GM19397 (cell line): ENCODE measurements at regions not wholly inside any gene's neighbourhood (a gene's known extent, or its start where the extent isn't known, plus 50 kb on each side); places are given as distances from the start of the nearest gene placed in this dataset.
"Not testable (repeated sequence)": the region's sequence is repeated elsewhere in the genome, so short reads cannot be mapped to it uniquely, and the experiment has no call there.

Source experiments
- ATAC-seq: cut with Tn5 transposase; IDR thresholded peaks from one replicate; pipeline ENCODE4 v1.9.1; 2021; ENCODE audit warnings: mild to moderate bottlenecking, moderate library complexity; ENCODE audit not compliant: unreplicated experiment

DNA sequence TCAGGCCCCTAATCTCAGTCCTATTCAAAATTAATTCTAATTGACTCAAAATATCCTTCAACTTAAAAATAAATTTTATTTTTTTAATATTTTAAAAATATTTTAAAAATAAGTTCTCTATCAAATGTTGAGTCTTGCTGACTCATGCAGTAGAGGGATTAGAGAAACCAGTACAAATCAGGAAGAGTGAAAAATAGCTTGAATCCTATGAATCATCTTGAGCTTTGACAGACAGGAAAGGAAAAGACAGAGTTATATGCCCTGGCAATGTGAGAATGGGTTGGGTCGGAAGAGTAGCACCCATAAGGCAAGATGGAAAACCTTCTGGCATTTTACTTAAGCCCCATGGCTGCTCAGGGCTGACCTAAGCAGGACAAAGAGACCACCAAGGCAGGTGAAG lies 346.6 kb upstream of the RUNX1 start:
- ATAC-seq, result no peak

GRCh38 chr21:35394634-35395369 lies 345.7 kb upstream of the RUNX1 start:
- no peak for ATAC-seq

GRCh38 chr21:35394049-35394448 lies 344.9 kb upstream of the RUNX1 start:
- no peak for ATAC-seq

DNA sequence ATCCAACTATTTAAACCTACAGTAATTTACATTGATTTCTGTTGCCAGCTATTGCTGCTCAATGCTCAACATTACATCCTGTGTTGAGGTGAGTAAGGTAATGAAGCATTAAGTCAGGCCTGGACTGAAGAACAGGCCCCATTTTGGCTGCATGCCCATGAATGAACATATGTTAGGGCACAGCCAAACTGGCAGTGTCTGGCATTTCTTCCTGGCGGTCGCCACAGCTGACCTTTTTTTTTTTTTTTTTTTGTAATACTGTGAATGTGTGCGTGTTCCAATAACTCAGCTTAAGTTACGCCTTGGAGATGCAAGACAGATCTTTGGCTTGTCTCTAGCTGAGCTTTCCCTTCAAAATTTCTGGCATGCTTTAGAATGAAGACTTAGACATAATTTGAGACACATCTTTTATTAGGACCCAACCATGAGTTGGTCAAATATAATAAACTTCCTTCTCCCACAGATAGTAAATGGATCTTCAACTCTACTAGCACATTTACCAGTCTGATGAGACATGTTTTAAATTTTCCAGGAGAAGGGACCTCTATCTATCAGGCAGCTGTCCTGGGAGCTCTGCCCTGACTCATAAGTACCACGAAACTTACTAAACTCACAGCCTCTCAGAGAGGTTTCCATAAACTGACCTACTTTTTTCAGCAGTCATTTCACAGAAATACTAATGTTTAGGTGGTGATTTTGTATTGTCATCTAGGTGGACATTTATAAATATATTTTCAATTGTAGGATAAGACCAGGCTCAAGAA lies 341.1 kb upstream of the RUNX1 start:
- no peak for ATAC-seq

GRCh38 chr21:35386491-35387079 lies 337.5 kb upstream of the RUNX1 start:
- ATAC-seq, result no peak

- ATAC-seq, result no peak
Observed at GRCh38 chr21:35384375-35384774, 335.3 kb upstream of the RUNX1 start.

DNA sequence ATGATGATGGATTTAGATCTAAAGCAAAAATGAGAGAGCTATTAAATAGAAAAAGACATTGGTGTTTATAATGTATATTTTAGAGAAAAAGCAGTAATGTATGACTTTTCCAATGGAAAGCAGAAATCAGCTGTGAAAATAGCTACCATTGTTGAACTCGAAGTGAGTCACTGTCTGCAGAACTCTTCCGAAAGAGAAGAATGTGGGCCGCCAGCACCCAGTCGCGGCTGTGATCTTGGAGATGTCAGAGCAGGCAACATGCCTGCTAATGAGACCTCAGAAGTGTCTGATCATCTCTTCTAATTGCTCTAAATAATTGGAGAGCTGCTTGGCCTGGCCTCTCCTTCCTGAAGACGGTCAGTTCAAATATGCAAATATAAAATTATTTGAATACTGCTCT lies 333.6 kb upstream of the RUNX1 start:
- ATAC-seq, result no peak

DNA sequence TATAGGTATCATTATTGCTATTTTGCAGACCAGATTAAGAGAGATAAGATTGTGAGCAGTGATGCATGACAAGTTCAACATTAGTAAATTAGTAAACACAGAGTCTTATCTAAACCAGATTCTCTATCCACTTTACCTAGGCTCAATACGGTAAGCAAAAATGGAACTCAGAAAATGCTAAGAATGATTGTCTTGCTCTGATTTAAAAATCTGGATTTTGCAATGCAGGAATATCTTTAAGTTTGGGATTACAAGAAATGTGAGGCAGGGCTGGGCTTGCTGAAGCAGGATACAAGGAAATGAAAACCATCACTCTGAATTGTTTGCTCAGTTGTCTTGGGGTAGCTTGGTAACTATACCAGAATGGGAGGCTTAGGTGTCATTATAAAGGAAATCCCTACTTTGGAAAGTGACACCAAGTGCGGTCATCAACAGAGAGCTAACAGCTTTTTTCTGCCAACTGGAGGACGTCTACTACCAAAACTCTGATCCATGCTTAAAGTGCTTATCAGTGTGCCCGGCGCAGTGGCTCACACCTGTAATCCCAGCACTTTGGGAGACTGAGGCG lies 332.7 kb upstream of the RUNX1 start:
- no peak for ATAC-seq

DNA sequence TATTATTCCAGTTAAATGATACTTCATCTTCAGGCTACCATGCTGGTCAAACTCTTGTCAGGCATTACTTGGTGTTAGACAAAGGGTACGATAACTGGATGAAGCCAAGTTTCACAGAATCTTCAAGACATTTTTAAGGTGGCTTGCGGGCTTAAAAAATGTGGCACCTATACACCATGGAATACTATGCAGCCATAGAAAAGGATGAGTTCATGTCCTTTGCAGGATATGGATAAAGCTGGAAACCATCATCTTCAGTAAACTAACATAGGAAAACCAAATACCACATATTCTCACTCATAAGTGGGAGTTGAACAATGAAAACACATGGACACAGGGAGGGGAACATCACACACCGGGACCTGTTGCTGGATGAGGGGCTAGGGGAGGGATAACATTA lies 331.2 kb upstream of the RUNX1 start:
- ATAC-seq, result not testable (repeated sequence)

DNA sequence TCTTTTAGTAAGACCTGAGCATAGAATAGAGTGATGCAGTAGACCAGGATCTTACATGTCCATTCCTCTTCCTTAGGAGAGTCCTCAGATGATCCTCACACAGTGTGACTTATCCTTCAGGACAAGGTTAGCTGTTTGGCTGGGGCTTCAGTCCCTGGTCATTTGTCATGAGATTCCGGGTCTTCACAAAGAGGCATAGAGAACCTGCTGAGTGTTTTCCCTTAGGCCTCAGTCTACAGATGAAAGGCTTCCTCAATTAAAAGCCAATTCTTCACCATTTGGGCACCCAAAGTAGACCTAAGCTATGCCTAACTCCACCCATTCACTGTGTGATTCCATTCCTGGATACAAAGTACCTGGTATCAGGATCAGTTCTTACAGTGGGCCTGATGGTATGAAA lies 329.8 kb upstream of the RUNX1 start:
- no peak for ATAC-seq

GRCh38 chr21:35377505-35378090 lies 328.5 kb upstream of the RUNX1 start:
- ATAC-seq, result no peak

DNA sequence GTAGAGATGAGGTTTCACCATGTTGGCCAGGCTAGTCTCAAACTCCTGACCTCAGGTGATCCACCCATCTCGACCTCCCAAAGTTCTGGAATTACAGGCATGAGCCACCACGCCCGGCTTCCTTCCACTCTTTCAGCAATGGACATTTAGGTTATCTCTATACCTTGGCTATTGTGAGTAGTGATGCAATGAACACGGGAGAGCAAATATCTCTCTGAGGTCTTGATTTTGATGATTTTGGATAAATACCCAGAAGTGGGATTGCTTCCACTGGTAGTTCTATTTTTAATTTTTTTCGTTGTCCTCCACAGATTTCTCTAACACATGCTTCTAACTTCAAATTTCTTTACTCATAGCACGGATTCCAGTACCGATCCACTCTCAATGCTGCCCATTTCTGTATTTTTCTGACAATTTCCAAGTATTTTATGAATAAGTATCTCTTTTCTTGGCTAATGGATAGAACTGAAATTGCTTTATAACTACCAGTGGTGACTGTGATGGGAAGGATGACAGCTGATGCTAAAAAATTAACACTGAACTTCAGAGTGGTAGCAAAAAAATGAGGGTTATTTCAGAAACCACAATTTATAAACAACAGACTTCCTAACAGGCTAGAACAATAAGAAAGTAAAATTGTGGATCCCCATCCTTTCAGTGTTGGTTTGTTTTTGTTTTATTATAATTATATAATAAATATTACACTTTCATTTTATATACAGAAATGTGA lies 327.5 kb upstream of the RUNX1 start:
- ATAC-seq, result no peak

DNA sequence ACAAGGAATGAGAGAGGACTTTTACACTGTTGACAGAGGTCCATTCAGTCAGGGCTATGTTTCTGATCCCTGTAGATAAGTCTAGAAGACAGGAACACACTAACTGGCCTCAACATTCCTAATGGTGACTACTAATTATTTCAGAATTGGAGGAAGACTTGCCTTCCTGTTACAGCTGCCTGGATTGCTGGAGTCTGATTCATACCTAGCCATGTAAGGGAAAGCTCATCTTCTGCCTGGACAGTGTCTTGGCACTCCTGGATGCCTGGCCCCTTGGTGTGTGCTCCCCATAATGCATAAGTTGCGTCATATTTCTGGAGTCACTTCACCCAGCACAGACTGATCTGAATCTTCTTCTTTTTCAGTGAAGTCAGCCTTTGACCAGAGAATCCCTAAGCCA lies 326.0 kb upstream of the RUNX1 start:
- ATAC-seq, result no peak

- no peak for ATAC-seq
Observed at GRCh38 chr21:35373998-35374397, 324.9 kb upstream of the RUNX1 start.

GRCh38 chr21:35372201-35372600 lies 323.1 kb upstream of the RUNX1 start:
- no peak for ATAC-seq

DNA sequence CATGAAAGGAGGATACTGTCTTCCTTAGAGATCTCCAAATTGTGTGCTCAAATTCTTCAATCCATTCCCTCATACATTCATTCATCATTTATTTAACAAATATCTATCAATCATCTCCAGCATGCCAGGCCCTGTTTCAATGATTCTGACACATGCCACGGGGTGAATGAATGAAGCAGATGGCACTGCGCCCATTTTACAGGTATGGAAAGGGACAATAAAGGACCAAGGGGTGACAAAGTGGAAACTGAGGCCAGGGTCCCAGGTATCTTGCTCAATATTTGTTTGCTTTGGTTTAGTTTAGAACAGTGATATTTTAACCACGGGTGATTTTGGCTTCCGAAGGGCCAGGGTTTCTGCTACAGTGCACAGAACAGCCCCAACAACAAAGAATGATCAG lies 321.6 kb upstream of the RUNX1 start:
- ATAC-seq, result no peak

GRCh38 chr21:35370071-35370470 lies 321.0 kb upstream of the RUNX1 start:
- ATAC-seq, result no peak

GRCh38 chr21:35368326-35368725 lies 319.2 kb upstream of the RUNX1 start:
- ATAC-seq, result no peak

DNA sequence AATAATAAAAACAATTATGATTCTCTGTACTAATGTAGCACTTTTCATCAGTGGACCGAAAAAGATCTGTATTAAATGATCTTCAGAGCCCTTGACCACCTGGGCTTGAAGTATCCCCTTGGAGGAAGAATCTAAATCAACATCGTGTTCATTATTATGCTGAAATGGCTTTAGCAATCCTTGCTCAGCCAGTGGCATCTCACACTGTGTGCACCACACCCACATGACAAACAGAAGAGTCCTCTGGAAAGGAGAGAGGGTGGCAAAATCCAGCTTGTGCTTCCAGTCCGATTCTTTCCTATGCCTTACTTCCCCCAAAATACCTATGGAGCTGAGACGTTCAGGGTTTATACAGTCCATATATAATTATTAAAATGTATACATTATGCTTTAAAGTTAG lies 318.5 kb upstream of the RUNX1 start:
- no peak for ATAC-seq

- ATAC-seq, result no peak
Observed at GRCh38 chr21:35366394-35367080, 317.4 kb upstream of the RUNX1 start.
